NCI-H2171 treated with DMSO at 0.1 percent for 48 hours (cell line): ENCODE measurements at regions not wholly inside any gene's neighbourhood (a gene's known extent, or its start where the extent isn't known, plus 50 kb on each side); places are given as distances from the start of the nearest gene placed in this dataset.
A peak's percentile ranks its signal among the peaks of the same experiment; 100 is the strongest.

Experiments
- DNase-seq: peaks from one replicate; lab custom pipeline; 2025; lab: John Stamatoyannopoulos, UW

GRCh38 chr6:26312501-26313397, 52.2 kb upstream of the BTN3A2 start:
- DNase-seq: peak; percentile 87
